ENCODE measurements at regions not wholly inside any gene's neighbourhood (a gene's known extent, or its start where the extent isn't known, plus 50 kb on each side); places are given as distances from the start of the nearest gene placed in this dataset.

GRCh38 chr5:82349652-82350051 lies 71.5 kb upstream of the RPS23 start:
- DNase-seq (ENCODE audit: low spot score in 2 of 2): no peak
- no peak overlapping the region for H3K4me3 ChIP-seq
- intact Hi-C loops (cut with DNase I; ENCODE audit: low total_unique reads): no loop called here

GRCh38 chr5:82348784-82349425 lies 70.8 kb upstream of the RPS23 start:
- no peak for DNase-seq (ENCODE audit: low spot score in 2 of 2)
- H3K9me3 ChIP-seq: no peaks in the 10 kb centered on the region
- H3K27ac ChIP-seq: peak overlapping the region in 1 of 2 donors; percentile 57
- H3K36me3 ChIP-seq: no peaks in the 10 kb centered on the region
- no peaks in the 10 kb centered on the region for H3K27me3 ChIP-seq
- no peak overlapping the region for H3K4me3 ChIP-seq
- TF ChIP-seq POLR2AphosphoS5 (IDR thresholded peaks at IDR 0.05) (no peak), POLR2A (IDR thresholded peaks at IDR 0.05) (no peak)
- TF ChIP-seq, protein P1, sequence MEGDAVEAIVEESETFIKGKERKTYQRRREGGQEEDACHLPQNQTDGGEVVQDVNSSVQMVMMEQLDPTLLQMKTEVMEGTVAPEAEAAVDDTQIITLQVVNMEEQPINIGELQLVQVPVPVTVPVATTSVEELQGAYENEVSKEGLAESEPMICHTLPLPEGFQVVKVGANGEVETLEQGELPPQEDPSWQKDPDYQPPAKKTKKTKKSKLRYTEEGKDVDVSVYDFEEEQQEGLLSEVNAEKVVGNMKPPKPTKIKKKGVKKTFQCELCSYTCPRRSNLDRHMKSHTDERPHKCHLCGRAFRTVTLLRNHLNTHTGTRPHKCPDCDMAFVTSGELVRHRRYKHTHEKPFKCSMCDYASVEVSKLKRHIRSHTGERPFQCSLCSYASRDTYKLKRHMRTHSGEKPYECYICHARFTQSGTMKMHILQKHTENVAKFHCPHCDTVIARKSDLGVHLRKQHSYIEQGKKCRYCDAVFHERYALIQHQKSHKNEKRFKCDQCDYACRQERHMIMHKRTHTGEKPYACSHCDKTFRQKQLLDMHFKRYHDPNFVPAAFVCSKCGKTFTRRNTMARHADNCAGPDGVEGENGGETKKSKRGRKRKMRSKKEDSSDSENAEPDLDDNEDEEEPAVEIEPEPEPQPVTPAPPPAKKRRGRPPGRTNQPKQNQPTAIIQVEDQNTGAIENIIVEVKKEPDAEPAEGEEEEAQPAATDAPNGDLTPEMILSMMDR (IDR thresholded peaks at IDR 0.05): no peak
- intact Hi-C loops (cut with DNase I; ENCODE audit: low total_unique reads): no loop called here
- H3K4me1 ChIP-seq: no peaks in the 10 kb centered on the region

More at GRCh38 chr5:82349652-82350051, 71.5 kb upstream of the RPS23 start:
- no peak overlapping the region for H3K27ac ChIP-seq
- no peaks in the 10 kb centered on the region for H3K36me3 ChIP-seq
- no peaks in the 10 kb centered on the region for H3K9me3 ChIP-seq
- H3K4me1 ChIP-seq: no peaks in the 10 kb centered on the region
- TF ChIP-seq POLR2AphosphoS5 (IDR thresholded peaks at IDR 0.05) (no peak), POLR2A (IDR thresholded peaks at IDR 0.05) (no peak)
- TF ChIP-seq, protein P1 (IDR thresholded peaks at IDR 0.05): no peak
- H3K27me3 ChIP-seq: no peaks in the 10 kb centered on the region

DNA sequence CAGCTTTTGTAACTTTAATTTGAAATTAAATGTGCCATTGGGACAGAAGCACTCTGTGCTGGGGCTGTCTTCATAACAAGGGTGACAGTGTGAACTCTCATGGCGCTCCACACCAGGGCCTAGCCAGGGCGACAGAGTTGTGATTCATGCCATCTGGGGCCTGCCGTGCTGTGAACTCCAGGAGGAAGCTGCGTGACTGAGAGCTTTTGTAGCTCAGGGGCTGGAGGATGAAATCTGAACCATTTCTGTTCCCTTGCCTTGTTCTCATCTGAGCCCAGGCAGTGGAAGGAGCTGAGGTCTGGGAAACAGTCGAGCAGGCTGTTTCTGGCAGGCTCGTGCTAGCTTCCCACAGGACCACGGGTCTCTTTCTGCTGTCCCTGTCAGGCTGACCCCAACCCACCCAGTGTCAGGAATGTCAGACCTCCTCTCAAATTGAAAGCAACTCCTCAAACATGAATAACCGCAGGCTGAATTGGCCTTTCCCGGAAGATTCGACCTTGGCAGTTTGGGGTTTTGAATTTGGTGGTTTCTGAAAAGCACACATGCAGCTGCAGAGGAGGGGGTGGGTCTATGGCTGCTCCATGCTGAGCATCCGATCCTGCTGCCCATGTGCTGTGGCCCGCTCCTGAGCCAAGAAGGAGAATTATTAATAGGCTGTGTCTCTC lies 69.2 kb upstream of the RPS23 start:
- TF ChIP-seq POLR2AphosphoS5 (IDR thresholded peaks at IDR 0.05) (no peak), POLR2A (IDR thresholded peaks at IDR 0.05) (no peak)
- TF ChIP-seq, protein P1 (IDR thresholded peaks at IDR 0.05): no peak
- Histone ChIP-seq H3K36me3 (no peaks in the 10 kb centered on the region), H3K27me3 (no peaks in the 10 kb centered on the region), H3K4me1 (no peaks in the 10 kb centered on the region), H3K4me3 (no peak overlapping the region), H3K27ac (peak overlapping the region; percentile 48 to 84), H3K9me3 (no peaks in the 10 kb centered on the region)
- intact Hi-C loops (cut with DNase I; ENCODE audit: low total_unique reads): no loop called here
- DNase-seq (ENCODE audit: low spot score in 2 of 2): no peak

GRCh38 chr5:82346399-82347165 lies 68.4 kb upstream of the RPS23 start:
- no peak for DNase-seq (ENCODE audit: low spot score in 2 of 2)
- no peak for TF ChIP-seq POLR2AphosphoS5 (IDR thresholded peaks at IDR 0.05)
- Histone ChIP-seq H3K9me3 (no peaks in the 10 kb centered on the region), H3K36me3 (no peaks in the 10 kb centered on the region), H3K27me3 (no peaks in the 10 kb centered on the region), H3K4me1 (no peaks in the 10 kb centered on the region), H3K4me3 (no peak overlapping the region), H3K27ac (peak overlapping the region; percentile 48 to 84)
- intact Hi-C loops (cut with DNase I; ENCODE audit: low total_unique reads): no loop called here

- Histone ChIP-seq H3K27ac (no peak overlapping the region), H3K9me3 (no peaks in the 10 kb centered on the region), H3K4me3 (no peak overlapping the region), H3K36me3 (no peaks in the 10 kb centered on the region), H3K4me1 (no peaks in the 10 kb centered on the region), H3K27me3 (no peaks in the 10 kb centered on the region)
- intact Hi-C loops (cut with DNase I; ENCODE audit: low total_unique reads): no loop called here
- TF ChIP-seq POLR2A (IDR thresholded peaks at IDR 0.05) (no peak), POLR2AphosphoS5 (IDR thresholded peaks at IDR 0.05) (no peak)
- TF ChIP-seq, protein P1 (IDR thresholded peaks at IDR 0.05): no peak
- DNase-seq (ENCODE audit: low spot score in 2 of 2): no peak
These were observed 67.0 kb upstream of the RPS23 start for GRCh38 chr5:82345108-82345507.
